ENCODE measurements at regions not wholly inside any gene's neighbourhood (a gene's known extent, or its start where the extent isn't known, plus 50 kb on each side); places are given as distances from the start of the nearest gene placed in this dataset.

GRCh38 chr11:130737866-130738431, 178.3 kb downstream of the SNX19 start:
- no peaks in the 10 kb centered on the region for H3K27me3 Mint-ChIP-seq
- peaks cover 25% of the 10 kb centered on the region for H3K9me3 Mint-ChIP-seq
- H3K4me1 Mint-ChIP-seq, result no peaks in the 10 kb centered on the region
- H3K27ac Mint-ChIP-seq, result no peak overlapping the region
- peaks cover 4% of the 10 kb centered on the region for H3K36me3 Mint-ChIP-seq
- no peak for ATAC-seq
- H3K4me3 Mint-ChIP-seq, result no peak overlapping the region

- Mint-ChIP-seq H3K4me1 (no peaks in the 10 kb centered on the region), H3K36me3 (peaks cover 4% of the 10 kb centered on the region), H3K4me3 (no peak overlapping the region), H3K27ac (no peak overlapping the region), H3K27me3 (no peaks in the 10 kb centered on the region), H3K9me3 (peaks cover 25% of the 10 kb centered on the region)
- ATAC-seq, result no peak
Measured at GRCh38 chr11:130738611-130739010, 177.7 kb downstream of the SNX19 start.

DNA sequence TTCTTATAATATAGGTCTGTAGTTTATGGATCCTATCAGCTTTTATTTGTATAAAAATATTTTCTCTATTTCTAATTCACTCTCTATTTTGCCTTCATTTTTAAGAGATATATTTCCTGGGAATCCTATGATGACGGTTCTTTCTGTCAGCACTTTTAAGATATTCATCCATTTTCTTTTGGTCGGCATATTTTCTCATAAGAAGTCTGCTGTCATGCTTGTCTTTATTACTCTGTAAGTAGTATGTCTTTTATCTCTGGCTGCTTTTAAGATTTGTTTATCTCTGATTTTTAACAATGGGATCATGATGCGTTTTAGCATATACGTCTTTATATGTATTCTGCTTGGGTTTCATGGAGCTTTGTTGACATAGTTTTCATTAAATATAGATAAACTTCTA, 175.5 kb downstream of the SNX19 start:
- H3K4me3 Mint-ChIP-seq, result no peak overlapping the region
- ATAC-seq, result no peak
- no peaks in the 10 kb centered on the region for H3K4me1 Mint-ChIP-seq
- no peaks in the 10 kb centered on the region for H3K27me3 Mint-ChIP-seq
- H3K36me3 Mint-ChIP-seq, result peaks cover 4% of the 10 kb centered on the region
- H3K27ac Mint-ChIP-seq, result no peak overlapping the region
- H3K9me3 Mint-ChIP-seq, result peaks cover 16% of the 10 kb centered on the region

- Mint-ChIP-seq H3K4me3 (no peak overlapping the region), H3K27ac (no peak overlapping the region), H3K27me3 (peaks cover 17% of the 10 kb centered on the region), H3K36me3 (peaks cover 4% of the 10 kb centered on the region), H3K4me1 (no peaks in the 10 kb centered on the region), H3K9me3 (peaks cover 16% of the 10 kb centered on the region)
- ATAC-seq, result no peak
Measured at GRCh38 chr11:130744794-130745193, 171.5 kb downstream of the SNX19 start.

- Mint-ChIP-seq H3K9me3 (no peaks in the 10 kb centered on the region), H3K4me3 (no peak overlapping the region), H3K36me3 (no peaks in the 10 kb centered on the region), H3K4me1 (no peaks in the 10 kb centered on the region), H3K27me3 (peaks cover 17% of the 10 kb centered on the region), H3K27ac (no peak overlapping the region)
- ATAC-seq, result no peak
Measured at GRCh38 chr11:130749216-130749615, 167.1 kb downstream of the SNX19 start.

- peaks cover 4% of the 10 kb centered on the region for H3K9me3 Mint-ChIP-seq
- no peaks in the 10 kb centered on the region for H3K36me3 Mint-ChIP-seq
- H3K4me3 Mint-ChIP-seq, result no peak overlapping the region
- ATAC-seq, result no peak
- no peak overlapping the region for H3K27ac Mint-ChIP-seq
- no peaks in the 10 kb centered on the region for H3K4me1 Mint-ChIP-seq
- H3K27me3 Mint-ChIP-seq, result peaks cover 24% of the 10 kb centered on the region
Measured at GRCh38 chr11:130760515-130761125, 155.7 kb downstream of the SNX19 start.

- no peak overlapping the region for H3K27ac Mint-ChIP-seq
- peaks cover 4% of the 10 kb centered on the region for H3K4me1 Mint-ChIP-seq
- no peak for ATAC-seq
- H3K4me3 Mint-ChIP-seq, result no peak overlapping the region
- H3K9me3 Mint-ChIP-seq, result no peaks in the 10 kb centered on the region
- no peaks in the 10 kb centered on the region for H3K36me3 Mint-ChIP-seq
- peaks cover 24% of the 10 kb centered on the region for H3K27me3 Mint-ChIP-seq
Measured at GRCh38 chr11:130761560-130762220, 154.6 kb downstream of the SNX19 start.

DNA sequence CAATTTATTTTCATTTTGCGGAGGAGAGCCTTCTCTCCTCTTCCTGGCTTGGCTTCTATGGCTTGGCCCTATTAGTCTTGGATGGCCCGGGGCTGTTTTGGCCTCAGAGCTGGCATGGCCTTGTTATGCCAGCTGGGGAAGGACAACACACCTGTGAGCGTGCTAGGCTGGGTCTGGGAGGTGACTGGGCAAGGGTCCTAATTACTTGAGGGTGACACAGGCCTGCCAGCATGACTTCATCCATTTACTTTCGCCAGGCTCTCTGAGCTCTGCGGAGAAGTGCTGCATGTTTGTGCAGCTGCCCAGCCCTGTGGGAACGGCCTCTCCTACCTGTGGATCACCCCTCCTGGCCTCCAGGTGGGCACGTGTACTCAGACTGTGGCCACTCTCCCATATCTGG, 153.6 kb downstream of the SNX19 start:
- no peak overlapping the region for H3K27ac Mint-ChIP-seq
- ATAC-seq, result no peak
- H3K4me1 Mint-ChIP-seq, result peaks cover 4% of the 10 kb centered on the region
- peaks cover 16% of the 10 kb centered on the region for H3K27me3 Mint-ChIP-seq
- H3K4me3 Mint-ChIP-seq, result no peak overlapping the region
- H3K36me3 Mint-ChIP-seq, result no peaks in the 10 kb centered on the region
- no peaks in the 10 kb centered on the region for H3K9me3 Mint-ChIP-seq

GRCh38 chr11:130763087-130763980, 152.9 kb downstream of the SNX19 start:
- Mint-ChIP-seq H3K36me3 (no peaks in the 10 kb centered on the region), H3K27me3 (peaks cover 10% of the 10 kb centered on the region), H3K4me3 (no peak overlapping the region), H3K4me1 (peaks cover 4% of the 10 kb centered on the region), H3K9me3 (no peaks in the 10 kb centered on the region), H3K27ac (no peak overlapping the region)
- ATAC-seq, result no peak

DNA sequence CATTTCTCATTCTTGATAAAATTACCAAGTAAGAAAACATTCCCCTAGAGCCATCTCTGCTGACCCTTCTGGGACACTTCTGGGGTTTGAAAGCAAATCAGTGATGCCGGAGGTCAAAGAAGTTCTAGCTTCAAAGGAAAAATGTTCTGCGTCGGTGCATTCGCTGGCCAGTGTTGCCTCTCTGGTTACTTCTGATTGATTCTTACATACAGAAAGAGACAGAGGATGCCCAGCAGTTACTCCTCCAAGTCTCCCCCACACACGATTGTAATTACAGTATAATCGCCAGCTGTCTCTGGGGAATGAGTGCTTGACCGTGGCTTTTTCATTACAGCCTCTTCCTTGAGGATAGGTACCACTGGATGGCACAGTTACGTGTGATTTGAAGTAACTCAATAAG, 150.9 kb downstream of the SNX19 start:
- H3K27ac Mint-ChIP-seq, result no peak overlapping the region
- H3K4me3 Mint-ChIP-seq, result no peak overlapping the region
- peaks cover 4% of the 10 kb centered on the region for H3K4me1 Mint-ChIP-seq
- ATAC-seq, result no peak
- H3K36me3 Mint-ChIP-seq, result no peaks in the 10 kb centered on the region
- H3K27me3 Mint-ChIP-seq, result peaks cover 10% of the 10 kb centered on the region
- no peaks in the 10 kb centered on the region for H3K9me3 Mint-ChIP-seq

DNA sequence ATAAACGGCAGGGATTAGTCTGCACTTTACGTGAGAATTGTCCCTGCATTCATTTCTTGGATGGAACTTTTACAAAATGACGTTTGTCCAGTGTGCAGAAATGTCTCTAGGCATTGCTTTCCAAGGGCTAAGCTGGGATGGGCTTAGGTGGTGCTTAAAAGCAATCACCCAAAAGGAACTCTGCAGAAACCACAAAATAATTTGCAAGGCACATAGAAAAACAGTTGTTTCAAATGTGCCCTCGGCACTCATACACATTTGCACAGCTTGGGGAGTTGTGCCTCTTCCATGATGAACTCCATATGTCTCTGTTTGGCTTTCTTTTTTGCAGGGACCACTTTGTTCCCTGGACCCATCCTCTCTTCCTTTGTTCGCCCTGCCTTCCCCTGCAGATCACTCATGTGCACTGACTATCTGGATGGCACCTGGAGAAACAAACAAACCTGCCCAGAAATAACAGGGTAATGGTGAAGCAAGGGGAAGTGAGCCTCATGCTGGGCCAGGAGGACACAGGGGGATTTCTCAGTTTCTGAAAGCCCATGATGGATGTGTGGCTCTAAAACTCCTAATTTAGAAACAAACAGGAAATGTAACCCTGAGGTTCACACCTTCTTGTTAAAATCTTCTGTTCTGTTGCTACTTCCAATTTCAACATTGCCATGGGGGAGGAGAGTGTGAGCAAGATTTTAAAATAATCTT, 150.2 kb downstream of the SNX19 start:
- peaks cover 5% of the 10 kb centered on the region for H3K27me3 Mint-ChIP-seq
- no peak overlapping the region for H3K4me3 Mint-ChIP-seq
- H3K27ac Mint-ChIP-seq, result no peak overlapping the region
- ATAC-seq, result no peak
- peaks cover 4% of the 10 kb centered on the region for H3K4me1 Mint-ChIP-seq
- no peaks in the 10 kb centered on the region for H3K36me3 Mint-ChIP-seq
- no peaks in the 10 kb centered on the region for H3K9me3 Mint-ChIP-seq

DNA sequence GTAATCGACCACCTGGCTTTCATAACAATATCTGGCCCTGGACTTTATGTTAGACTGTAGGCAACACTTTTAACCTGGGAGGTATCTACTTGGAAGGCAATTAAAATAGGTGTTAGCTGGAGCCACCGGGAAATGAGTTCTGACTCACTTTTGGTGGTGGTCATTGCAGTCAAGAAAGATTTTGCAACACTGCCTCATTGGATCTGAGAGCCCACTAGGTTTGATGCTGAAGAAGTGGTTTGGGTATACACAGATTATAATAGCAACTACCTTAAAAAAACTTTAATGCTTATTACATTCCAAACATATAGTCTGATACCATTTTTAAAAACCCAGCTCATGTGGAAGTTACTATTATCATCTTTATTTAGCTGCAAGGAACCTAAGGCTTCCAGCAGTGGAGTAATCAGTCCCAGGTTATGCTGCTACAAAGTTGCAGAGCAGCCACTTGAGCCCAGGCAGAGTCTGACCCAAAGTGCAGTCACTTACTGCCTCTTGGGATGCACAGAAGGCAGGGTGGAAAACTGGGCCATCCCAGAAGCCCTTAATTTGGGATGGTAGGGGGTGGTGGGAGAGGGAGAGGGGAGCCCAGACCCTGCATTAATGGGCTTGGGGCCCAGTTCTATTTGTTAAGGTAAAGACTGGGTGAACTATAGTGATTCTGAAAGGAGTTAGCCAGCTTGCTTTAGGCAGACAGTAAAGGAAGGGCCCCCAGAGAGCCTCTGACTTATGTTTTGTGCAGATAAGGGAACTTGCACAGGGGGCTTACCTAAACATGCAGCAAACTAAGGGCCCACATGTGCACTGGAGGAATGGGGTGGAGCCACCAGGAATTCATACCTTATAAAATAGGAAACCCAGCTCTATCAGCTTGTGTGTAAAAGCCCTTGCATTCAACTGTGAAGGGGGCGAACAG, 149.4 kb downstream of the SNX19 start:
- no peak overlapping the region for H3K27ac Mint-ChIP-seq
- no peak overlapping the region for H3K4me3 Mint-ChIP-seq

GRCh38 chr11:130769782-130770535, 146.3 kb downstream of the SNX19 start:
- Mint-ChIP-seq H3K4me1 (peaks cover 4% of the 10 kb centered on the region), H3K27ac (no peak overlapping the region), H3K36me3 (no peaks in the 10 kb centered on the region), H3K9me3 (no peaks in the 10 kb centered on the region), H3K4me3 (no peak overlapping the region), H3K27me3 (no peaks in the 10 kb centered on the region)
- no peak for ATAC-seq

More for the DNA sequence above, 149.4 kb downstream of the SNX19 start:
- Mint-ChIP-seq H3K36me3 (no peaks in the 10 kb centered on the region), H3K4me1 (peaks cover 4% of the 10 kb centered on the region), H3K9me3 (no peaks in the 10 kb centered on the region), H3K27me3 (no peaks in the 10 kb centered on the region)
- ATAC-seq, result no peak

Measured in stimulated activated memory B cell treated with anti-CD40 and anti-IgM and Interleukin-4, amounts not matched to agents 10 μg/mL and 1 μg/mL and 100 μg/mL, for 72 hours (primary cell).